ENCODE measurements at regions not wholly inside any gene's neighbourhood (a gene's known extent, or its start where the extent isn't known, plus 50 kb on each side); places are given as distances from the start of the nearest gene placed in this dataset.

- intact Hi-C loops (cut with micrococcal nuclease) = no loop called here
- ATAC-seq = no peak
- no TSS peak for BruUV-seq (replicated peaks)
Measured at GRCh38 chr1:108050911-108051629, 86.1 kb upstream of the VAV3 start.

More at GRCh38 chr1:108050911-108051629, 86.1 kb upstream of the VAV3 start:
- Histone ChIP-seq H3K9me2 (ENCODE audit: insufficient read depth) (no peaks in the 10 kb centered on the region), H2AFZ (ENCODE audit: low read depth, low read length, poor library complexity, severe bottlenecking) (no peak overlapping the region), H3K4me3 (replicated peaks in 1 of 2; ENCODE audit: low read depth in 1 of 2, low read length in 2 of 2) (no peak overlapping the region), H3K9me3 (ENCODE audit: control insufficient read depth in 1 of 2, insufficient read depth in 1 of 2, low read depth in 1 of 2, low read length in 2 of 2) (no peaks in the 10 kb centered on the region), H3K4me1 (ENCODE audit: control insufficient read depth in 1 of 2, insufficient read depth in 2 of 2, low read length in 2 of 2) (no peaks in the 10 kb centered on the region), H4K20me1 (ENCODE audit: insufficient read depth) (no peaks in the 10 kb centered on the region), H3K27me3 (ENCODE audit: insufficient read depth, low read length) (peaks cover 37% of the 10 kb centered on the region), H3K27ac (ENCODE audit: low read depth, low read length) (no peak overlapping the region), H3K4me2 (ENCODE audit: low read length) (no peak overlapping the region), H3K79me2 (ENCODE audit: insufficient read depth, low read length) (no peaks in the 10 kb centered on the region), H3K36me3 (ENCODE audit: control insufficient read depth in 1 of 2, insufficient read depth in 2 of 2, low read length in 2 of 2) (no peaks in the 10 kb centered on the region), H3K9ac (ENCODE audit: low read length) (no peak overlapping the region)
- TF ChIP-seq, protein P1, sequence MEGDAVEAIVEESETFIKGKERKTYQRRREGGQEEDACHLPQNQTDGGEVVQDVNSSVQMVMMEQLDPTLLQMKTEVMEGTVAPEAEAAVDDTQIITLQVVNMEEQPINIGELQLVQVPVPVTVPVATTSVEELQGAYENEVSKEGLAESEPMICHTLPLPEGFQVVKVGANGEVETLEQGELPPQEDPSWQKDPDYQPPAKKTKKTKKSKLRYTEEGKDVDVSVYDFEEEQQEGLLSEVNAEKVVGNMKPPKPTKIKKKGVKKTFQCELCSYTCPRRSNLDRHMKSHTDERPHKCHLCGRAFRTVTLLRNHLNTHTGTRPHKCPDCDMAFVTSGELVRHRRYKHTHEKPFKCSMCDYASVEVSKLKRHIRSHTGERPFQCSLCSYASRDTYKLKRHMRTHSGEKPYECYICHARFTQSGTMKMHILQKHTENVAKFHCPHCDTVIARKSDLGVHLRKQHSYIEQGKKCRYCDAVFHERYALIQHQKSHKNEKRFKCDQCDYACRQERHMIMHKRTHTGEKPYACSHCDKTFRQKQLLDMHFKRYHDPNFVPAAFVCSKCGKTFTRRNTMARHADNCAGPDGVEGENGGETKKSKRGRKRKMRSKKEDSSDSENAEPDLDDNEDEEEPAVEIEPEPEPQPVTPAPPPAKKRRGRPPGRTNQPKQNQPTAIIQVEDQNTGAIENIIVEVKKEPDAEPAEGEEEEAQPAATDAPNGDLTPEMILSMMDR (IDR thresholded peaks at IDR 0.05 in 2 of 3, conservative IDR thresholded peaks at IDR 0.05 in 1 of 3; ENCODE audit: borderline replicate concordance in 1 of 3, insufficient read depth in 1 of 3, low read depth in 2 of 3, low read length in 2 of 3) = no peak
- no peak for TF ChIP-seq REST (IDR thresholded peaks at IDR 0.05; ENCODE audit: low read depth)
- no peak for TF ChIP-seq CEBPB (IDR thresholded peaks at IDR 0.05; ENCODE audit: low read depth)
- no peak for TF ChIP-seq ZFX (IDR thresholded peaks at IDR 0.05)
- TF ChIP-seq, protein P2, sequence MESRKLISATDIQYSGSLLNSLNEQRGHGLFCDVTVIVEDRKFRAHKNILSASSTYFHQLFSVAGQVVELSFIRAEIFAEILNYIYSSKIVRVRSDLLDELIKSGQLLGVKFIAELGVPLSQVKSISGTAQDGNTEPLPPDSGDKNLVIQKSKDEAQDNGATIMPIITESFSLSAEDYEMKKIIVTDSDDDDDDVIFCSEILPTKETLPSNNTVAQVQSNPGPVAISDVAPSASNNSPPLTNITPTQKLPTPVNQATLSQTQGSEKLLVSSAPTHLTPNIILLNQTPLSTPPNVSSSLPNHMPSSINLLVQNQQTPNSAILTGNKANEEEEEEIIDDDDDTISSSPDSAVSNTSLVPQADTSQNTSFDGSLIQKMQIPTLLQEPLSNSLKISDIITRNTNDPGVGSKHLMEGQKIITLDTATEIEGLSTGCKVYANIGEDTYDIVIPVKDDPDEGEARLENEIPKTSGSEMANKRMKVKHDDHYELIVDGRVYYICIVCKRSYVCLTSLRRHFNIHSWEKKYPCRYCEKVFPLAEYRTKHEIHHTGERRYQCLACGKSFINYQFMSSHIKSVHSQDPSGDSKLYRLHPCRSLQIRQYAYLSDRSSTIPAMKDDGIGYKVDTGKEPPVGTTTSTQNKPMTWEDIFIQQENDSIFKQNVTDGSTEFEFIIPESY (IDR thresholded peaks at IDR 0.05; ENCODE audit: extremely low read depth, insufficient replicate concordance, low read length) = no peak
- no peak for TF ChIP-seq TCF7L2 (IDR thresholded peaks at IDR 0.05; ENCODE audit: borderline replicate concordance, extremely low read depth, insufficient read depth, insufficient read length)
- ChIA-PET RAD21 (ENCODE audit: low non-redundant PET in 1 of 2, low total read pairs in 2 of 2, uncharacterized antibody in 2 of 2, unreplicated experiment in 2 of 2) (no interaction called here), POLR2A (no interaction called here), CTCF (interaction anchor here (0.6 kb wide), 1 partner anchor 376 kb away, joined by 3 read pairs; no protein-coding TSS in a partner anchor)
- no peak for DNase-seq (ENCODE audit: low read depth, low spot score)

All from HCT116 (cell line).